ENCODE measurements at regions not wholly inside any gene's neighbourhood (a gene's known extent, or its start where the extent isn't known, plus 50 kb on each side); places are given as distances from the start of the nearest gene placed in this dataset.

DNA sequence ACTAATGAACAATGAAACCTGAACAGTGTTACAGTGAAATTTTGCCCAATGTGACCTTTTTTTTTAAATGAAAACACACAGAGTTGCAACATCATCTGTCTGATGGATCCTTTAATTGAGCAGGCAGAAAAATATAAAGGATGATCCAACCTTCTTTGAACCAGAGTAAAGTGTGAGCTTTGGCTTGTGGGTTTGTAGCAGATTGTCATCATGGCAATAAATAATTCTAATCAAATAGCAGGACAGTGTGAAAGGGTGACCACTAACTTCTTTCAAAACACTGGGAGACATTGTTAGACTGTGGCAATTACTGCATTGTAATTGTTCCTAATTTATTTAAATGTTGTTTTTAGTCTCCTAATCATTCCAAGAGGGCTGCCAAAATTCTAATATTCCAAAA lies 197.2 kb downstream of the CHD9NB start:
- no peak for TF ChIP-seq ZBTB43 (CRISPR knock-in tag; IDR thresholded peaks at IDR 0.05)
- no peak for TF ChIP-seq CREB1 (CRISPR knock-in tag; IDR thresholded peaks at IDR 0.05)
- no peak for TF ChIP-seq USF1 (CRISPR knock-in tag; IDR thresholded peaks at IDR 0.05)
- TF ChIP-seq, protein P1, sequence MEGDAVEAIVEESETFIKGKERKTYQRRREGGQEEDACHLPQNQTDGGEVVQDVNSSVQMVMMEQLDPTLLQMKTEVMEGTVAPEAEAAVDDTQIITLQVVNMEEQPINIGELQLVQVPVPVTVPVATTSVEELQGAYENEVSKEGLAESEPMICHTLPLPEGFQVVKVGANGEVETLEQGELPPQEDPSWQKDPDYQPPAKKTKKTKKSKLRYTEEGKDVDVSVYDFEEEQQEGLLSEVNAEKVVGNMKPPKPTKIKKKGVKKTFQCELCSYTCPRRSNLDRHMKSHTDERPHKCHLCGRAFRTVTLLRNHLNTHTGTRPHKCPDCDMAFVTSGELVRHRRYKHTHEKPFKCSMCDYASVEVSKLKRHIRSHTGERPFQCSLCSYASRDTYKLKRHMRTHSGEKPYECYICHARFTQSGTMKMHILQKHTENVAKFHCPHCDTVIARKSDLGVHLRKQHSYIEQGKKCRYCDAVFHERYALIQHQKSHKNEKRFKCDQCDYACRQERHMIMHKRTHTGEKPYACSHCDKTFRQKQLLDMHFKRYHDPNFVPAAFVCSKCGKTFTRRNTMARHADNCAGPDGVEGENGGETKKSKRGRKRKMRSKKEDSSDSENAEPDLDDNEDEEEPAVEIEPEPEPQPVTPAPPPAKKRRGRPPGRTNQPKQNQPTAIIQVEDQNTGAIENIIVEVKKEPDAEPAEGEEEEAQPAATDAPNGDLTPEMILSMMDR (IDR thresholded peaks at IDR 0.05), result no peak
- TF ChIP-seq, protein P2, sequence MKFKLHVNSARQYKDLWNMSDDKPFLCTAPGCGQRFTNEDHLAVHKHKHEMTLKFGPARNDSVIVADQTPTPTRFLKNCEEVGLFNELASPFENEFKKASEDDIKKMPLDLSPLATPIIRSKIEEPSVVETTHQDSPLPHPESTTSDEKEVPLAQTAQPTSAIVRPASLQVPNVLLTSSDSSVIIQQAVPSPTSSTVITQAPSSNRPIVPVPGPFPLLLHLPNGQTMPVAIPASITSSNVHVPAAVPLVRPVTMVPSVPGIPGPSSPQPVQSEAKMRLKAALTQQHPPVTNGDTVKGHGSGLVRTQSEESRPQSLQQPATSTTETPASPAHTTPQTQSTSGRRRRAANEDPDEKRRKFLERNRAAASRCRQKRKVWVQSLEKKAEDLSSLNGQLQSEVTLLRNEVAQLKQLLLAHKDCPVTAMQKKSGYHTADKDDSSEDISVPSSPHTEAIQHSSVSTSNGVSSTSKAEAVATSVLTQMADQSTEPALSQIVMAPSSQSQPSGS (CRISPR knock-in tag; IDR thresholded peaks at IDR 0.05; ENCODE audit: borderline replicate concordance, low read depth), result no peak
- TF ChIP-seq TEAD4 (CRISPR knock-in tag; IDR thresholded peaks at IDR 0.05), result no peak
- TF ChIP-seq, protein P3, sequence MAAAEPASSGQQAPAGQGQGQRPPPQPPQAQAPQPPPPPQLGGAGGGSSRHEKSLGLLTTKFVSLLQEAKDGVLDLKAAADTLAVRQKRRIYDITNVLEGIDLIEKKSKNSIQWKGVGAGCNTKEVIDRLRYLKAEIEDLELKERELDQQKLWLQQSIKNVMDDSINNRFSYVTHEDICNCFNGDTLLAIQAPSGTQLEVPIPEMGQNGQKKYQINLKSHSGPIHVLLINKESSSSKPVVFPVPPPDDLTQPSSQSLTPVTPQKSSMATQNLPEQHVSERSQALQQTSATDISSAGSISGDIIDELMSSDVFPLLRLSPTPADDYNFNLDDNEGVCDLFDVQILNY (CRISPR knock-in tag; IDR thresholded peaks at IDR 0.05), result no peak
- TF ChIP-seq MAX (CRISPR knock-in tag; IDR thresholded peaks at IDR 0.05), result no peak
- no peak for TF ChIP-seq ZNF416 (CRISPR knock-in tag; IDR thresholded peaks at IDR 0.05)

Measured in WTC11 (cell line).